RWPE1 (cell line): ENCODE measurements at regions not wholly inside any gene's neighbourhood (a gene's known extent, or its start where the extent isn't known, plus 50 kb on each side); places are given as distances from the start of the nearest gene placed in this dataset.

Experiments used
- CTCF ChIA-PET: fragments of 350-600 bp; sonication (Branson Sonifier 250); formaldehyde crosslinking; extraction: SDS; loops from one replicate; lab custom pipeline; 2021; lab: Yijun Ruan, JAX
- POLR2A ChIA-PET: fragments of 400-600 bp; formaldehyde crosslinking; extraction: SDS; loops from one replicate; lab custom pipeline; 2020; ENCODE audit warnings: antibody characterized with exemption; ENCODE audit not compliant: low non-redundant PET; lab: Yijun Ruan, JAX
- DNase-seq: peaks from one replicate; pipeline ENCODE4 v3.0.0; 2012; ENCODE audit warnings: low spot score
- H3K27ac ChIP-seq: fragments of 450-650 bp; 2 replicates; pipeline ENCODE4 v1.5.1; 2017
- CTCF ChIP-seq: fragments of 450-650 bp; conservative IDR thresholded peaks from 2 replicates; pipeline ENCODE4 v1.5.1; 2017; ENCODE audit warnings: low read depth, mild to moderate bottlenecking

GRCh38 chr7:98511175-98511574 is 105.9 kb upstream of the NPTX2 start:
- TF ChIP-seq CTCF, result no peak
- ChIA-PET CTCF (no interaction called here), POLR2A (no interaction called here)
- H3K27ac ChIP-seq, result no peak overlapping the region
- no peak for DNase-seq

- POLR2A ChIA-PET, result no interaction called here
- H3K27ac ChIP-seq, result no peak overlapping the region
- CTCF ChIA-PET, result no interaction called here
- DNase-seq, result no peak
- TF ChIP-seq CTCF, result no peak
Observed at GRCh38 chr7:98509836-98510235, 107.2 kb upstream of the NPTX2 start.

- ChIA-PET CTCF (interaction anchor here (0.7 kb wide), 1 partner anchor 330 kb away, joined by 5 read pairs; no protein-coding TSS in a partner anchor), POLR2A (no interaction called here)
- H3K27ac ChIP-seq, result no peak overlapping the region
- DNase-seq, result no peak
- no peak for TF ChIP-seq CTCF
Observed at GRCh38 chr7:98506471-98506870, 105.6 kb upstream of the BAIAP2L1 start.

GRCh38 chr7:98500764-98501163 is 99.9 kb upstream of the BAIAP2L1 start:
- no peak overlapping the region for H3K27ac ChIP-seq
- CTCF ChIA-PET, result no interaction called here
- TF ChIP-seq CTCF, result no peak
- POLR2A ChIA-PET, result no interaction called here
- no peak for DNase-seq

- no peak for DNase-seq
- no peak overlapping the region for H3K27ac ChIP-seq
- no peak for TF ChIP-seq CTCF
- ChIA-PET CTCF (no interaction called here), POLR2A (no interaction called here)
Observed at GRCh38 chr7:98496618-98497017, 95.7 kb upstream of the BAIAP2L1 start.

GRCh38 chr7:98495200-98495955 is 94.5 kb upstream of the BAIAP2L1 start:
- DNase-seq, result no peak
- POLR2A ChIA-PET, result no interaction called here
- TF ChIP-seq CTCF, result no peak
- no peak overlapping the region for H3K27ac ChIP-seq
- CTCF ChIA-PET, result no interaction called here
